Progenitor cell of endocrine pancreas (in vitro differentiated cells): ENCODE measurements at regions not wholly inside any gene's neighbourhood (a gene's known extent, or its start where the extent isn't known, plus 50 kb on each side); places are given as distances from the start of the nearest gene placed in this dataset.

Source experiments
- DNase-seq: peaks from one replicate; pipeline ENCODE4 v3.0.0; 2021; ENCODE audit warnings: low spot score; ENCODE audit not compliant: unreplicated experiment
- H3K27ac Mint-ChIP-seq: 2 replicates; pipeline ENCODE4 v1.8.0; 2021; ENCODE audit warnings: mild to moderate bottlenecking, moderate library complexity, mixed read lengths
- H3K27me3 Mint-ChIP-seq: 2 replicates; pipeline ENCODE4 v1.8.0; 2021; ENCODE audit warnings: mixed read lengths
- H3K36me3 Mint-ChIP-seq: 2 replicates; pipeline ENCODE4 v1.8.0; 2022; ENCODE audit warnings: mixed read lengths; ENCODE audit not compliant: insufficient read depth
- H3K4me1 Mint-ChIP-seq: 2 replicates; pipeline ENCODE4 v1.8.0; 2021; ENCODE audit warnings: low read depth, mixed read lengths
- H3K4me3 Mint-ChIP-seq: 2 replicates; pipeline ENCODE4 v1.8.0; 2021; ENCODE audit warnings: low read depth, mild to moderate bottlenecking, moderate library complexity, mixed read lengths
- H3K9me3 Mint-ChIP-seq: 2 replicates; pipeline ENCODE4 v1.8.0; 2021; ENCODE audit warnings: low read depth, mixed read lengths
- TF ChIP-seq, protein P1 (sequence below): fragments of 200-600 bp; sonication (generic); IDR thresholded peaks from one replicate; pipeline ENCODE4 v1.5.0; 2021; ENCODE audit warnings: antibody characterized with exemption, mild to moderate bottlenecking; ENCODE audit not compliant: unreplicated experiment

DNA sequence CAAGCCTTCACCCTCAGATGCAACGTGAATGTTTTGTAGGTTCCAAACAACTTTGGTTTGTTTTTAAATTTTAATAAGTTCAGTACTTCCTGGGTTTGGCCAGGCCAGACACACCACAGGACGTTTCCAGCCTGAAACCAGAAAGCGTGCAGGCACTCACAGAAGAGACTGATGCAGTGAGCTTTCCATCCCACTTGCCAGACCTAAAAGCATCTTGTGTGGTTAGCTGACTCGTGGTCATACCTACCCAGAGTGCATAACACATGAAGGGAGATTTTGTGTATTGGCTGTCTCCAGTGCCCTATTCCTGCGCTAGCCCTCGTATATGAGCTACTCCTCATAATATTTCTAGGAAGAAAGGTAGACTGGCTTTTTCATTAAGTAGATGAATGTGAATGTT lies 297.3 kb upstream of the FAR2 start:
- Mint-ChIP-seq H3K4me1 (peaks cover under 1% of the 10 kb centered on the region), H3K27me3 (no peaks in the 10 kb centered on the region), H3K27ac (no peak overlapping the region), H3K9me3 (no peaks in the 10 kb centered on the region), H3K36me3 (no peaks in the 10 kb centered on the region), H3K4me3 (no peak overlapping the region)
- TF ChIP-seq, protein P1, sequence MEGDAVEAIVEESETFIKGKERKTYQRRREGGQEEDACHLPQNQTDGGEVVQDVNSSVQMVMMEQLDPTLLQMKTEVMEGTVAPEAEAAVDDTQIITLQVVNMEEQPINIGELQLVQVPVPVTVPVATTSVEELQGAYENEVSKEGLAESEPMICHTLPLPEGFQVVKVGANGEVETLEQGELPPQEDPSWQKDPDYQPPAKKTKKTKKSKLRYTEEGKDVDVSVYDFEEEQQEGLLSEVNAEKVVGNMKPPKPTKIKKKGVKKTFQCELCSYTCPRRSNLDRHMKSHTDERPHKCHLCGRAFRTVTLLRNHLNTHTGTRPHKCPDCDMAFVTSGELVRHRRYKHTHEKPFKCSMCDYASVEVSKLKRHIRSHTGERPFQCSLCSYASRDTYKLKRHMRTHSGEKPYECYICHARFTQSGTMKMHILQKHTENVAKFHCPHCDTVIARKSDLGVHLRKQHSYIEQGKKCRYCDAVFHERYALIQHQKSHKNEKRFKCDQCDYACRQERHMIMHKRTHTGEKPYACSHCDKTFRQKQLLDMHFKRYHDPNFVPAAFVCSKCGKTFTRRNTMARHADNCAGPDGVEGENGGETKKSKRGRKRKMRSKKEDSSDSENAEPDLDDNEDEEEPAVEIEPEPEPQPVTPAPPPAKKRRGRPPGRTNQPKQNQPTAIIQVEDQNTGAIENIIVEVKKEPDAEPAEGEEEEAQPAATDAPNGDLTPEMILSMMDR = no peak
- no peak for DNase-seq

- H3K9me3 Mint-ChIP-seq = no peaks in the 10 kb centered on the region
- TF ChIP-seq, protein P1 = no peak
- no peak overlapping the region for H3K27ac Mint-ChIP-seq
- H3K4me3 Mint-ChIP-seq = no peak overlapping the region
- H3K27me3 Mint-ChIP-seq = no peaks in the 10 kb centered on the region
- no peaks in the 10 kb centered on the region for H3K36me3 Mint-ChIP-seq
- peaks cover 5% of the 10 kb centered on the region for H3K4me1 Mint-ChIP-seq
- DNase-seq = no peak
Measured at GRCh38 chr12:28855761-28856310, 293.2 kb upstream of the FAR2 start.

DNA sequence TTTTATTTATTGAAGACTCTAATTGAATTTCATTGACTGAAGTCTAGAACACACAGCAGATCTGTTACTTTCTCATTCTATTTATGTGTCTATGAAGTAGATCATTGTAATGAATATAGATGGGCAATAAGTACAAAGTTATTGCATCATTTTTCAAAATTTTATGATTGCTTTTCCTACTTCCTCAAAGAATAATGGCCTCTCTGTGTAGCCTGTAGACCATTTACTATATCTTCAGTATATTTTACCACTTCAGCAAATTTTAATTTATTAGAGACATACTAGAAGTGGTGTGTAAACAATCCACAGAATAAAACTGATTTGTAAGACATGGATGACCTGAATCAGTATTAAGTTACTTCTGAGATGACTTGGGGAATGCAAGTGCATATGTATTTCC lies 291.7 kb upstream of the FAR2 start:
- no peak overlapping the region for H3K4me3 Mint-ChIP-seq
- no peak for DNase-seq
- TF ChIP-seq, protein P1 = no peak
- H3K27ac Mint-ChIP-seq = no peak overlapping the region
- H3K27me3 Mint-ChIP-seq = no peaks in the 10 kb centered on the region
- no peaks in the 10 kb centered on the region for H3K9me3 Mint-ChIP-seq
- H3K36me3 Mint-ChIP-seq = no peaks in the 10 kb centered on the region
- H3K4me1 Mint-ChIP-seq = peaks cover 5% of the 10 kb centered on the region

DNA sequence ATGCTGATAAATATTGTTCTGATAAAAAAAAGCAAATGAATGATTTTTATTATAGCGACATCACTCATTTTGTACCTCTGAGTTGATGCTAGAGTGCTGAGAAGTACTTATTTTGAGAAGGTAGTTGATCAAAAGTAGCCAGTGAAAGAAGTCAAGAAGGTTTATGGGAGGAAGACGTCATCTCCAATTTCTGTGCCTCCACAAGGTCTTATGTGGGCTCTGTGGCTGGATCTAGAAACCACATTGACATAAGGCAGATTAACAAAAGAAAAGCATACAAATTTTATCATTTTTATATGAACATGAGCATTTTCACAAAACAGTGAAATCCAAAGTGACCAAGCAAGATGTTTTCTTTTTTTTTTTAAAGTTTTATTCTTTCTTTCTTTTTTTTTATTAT lies 289.5 kb upstream of the FAR2 start:
- Mint-ChIP-seq H3K9me3 (no peaks in the 10 kb centered on the region), H3K36me3 (no peaks in the 10 kb centered on the region), H3K27me3 (no peaks in the 10 kb centered on the region), H3K4me1 (peaks cover 5% of the 10 kb centered on the region), H3K4me3 (no peak overlapping the region), H3K27ac (no peak overlapping the region)
- TF ChIP-seq, protein P1 = no peak
- no peak for DNase-seq

DNA sequence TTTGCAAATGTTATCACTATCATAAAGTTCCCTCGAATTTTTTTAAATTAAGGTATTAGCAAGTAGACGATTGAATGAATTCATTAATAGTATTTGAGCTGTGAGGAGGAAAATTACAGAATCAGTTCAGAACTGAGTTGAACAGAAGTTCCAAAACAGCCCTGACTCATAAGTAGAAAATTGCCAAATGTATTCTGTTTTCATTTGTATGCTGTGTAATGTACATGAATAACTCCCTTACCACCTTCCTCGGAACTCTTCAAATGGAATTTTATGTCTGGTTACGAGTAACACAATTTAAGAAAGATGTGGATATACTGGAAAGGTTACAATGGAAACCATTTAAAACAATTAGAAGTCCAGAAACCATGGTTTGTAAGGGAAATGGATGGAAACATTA lies 283.3 kb upstream of the FAR2 start:
- Mint-ChIP-seq H3K27me3 (no peaks in the 10 kb centered on the region), H3K9me3 (no peaks in the 10 kb centered on the region), H3K4me3 (no peak overlapping the region), H3K4me1 (peaks cover 7% of the 10 kb centered on the region), H3K36me3 (no peaks in the 10 kb centered on the region), H3K27ac (no peak overlapping the region)
- TF ChIP-seq, protein P1 = no peak
- DNase-seq = no peak
